GM19463 (cell line): ENCODE measurements at regions not wholly inside any gene's neighbourhood (a gene's known extent, or its start where the extent isn't known, plus 50 kb on each side); places are given as distances from the start of the nearest gene placed in this dataset.
"Not testable (repeated sequence)": the region's sequence is repeated elsewhere in the genome, so short reads cannot be mapped to it uniquely, and the experiment has no call there.

ENCODE experiments used
- ATAC-seq: cut with Tn5 transposase; IDR thresholded peaks from one replicate; pipeline ENCODE4 v1.9.1; 2021; ENCODE audit warnings: mild to moderate bottlenecking, moderate library complexity; ENCODE audit not compliant: unreplicated experiment

GRCh38 chr4:115678425-115678941, 565.1 kb upstream of the NDST4 start:
- no peak for ATAC-seq

DNA sequence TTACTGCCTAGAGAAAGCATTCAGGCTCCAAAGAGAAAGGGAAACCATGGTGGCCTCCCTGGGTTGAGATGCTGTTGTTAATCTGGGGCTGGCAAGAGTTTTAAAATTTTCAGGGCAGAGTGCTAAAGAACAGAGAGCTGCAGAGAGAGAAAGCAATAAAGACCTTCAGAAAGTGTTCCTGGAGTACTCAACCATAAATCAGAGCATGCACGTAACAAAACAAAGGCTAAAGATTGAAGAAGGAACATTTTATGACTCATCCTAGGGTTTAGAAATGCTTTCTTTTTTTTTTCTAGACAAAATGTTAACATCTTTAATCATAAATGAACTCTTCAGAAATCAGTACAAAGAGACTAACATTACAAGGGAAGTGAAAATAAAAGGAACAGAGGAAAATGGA, 562.3 kb upstream of the NDST4 start:
- ATAC-seq: no peak

- ATAC-seq: no peak
Observed at GRCh38 chr4:115674485-115674884, 561.1 kb upstream of the NDST4 start.

- no peak for ATAC-seq
Observed at GRCh38 chr4:115671581-115671980, 558.2 kb upstream of the NDST4 start.

DNA sequence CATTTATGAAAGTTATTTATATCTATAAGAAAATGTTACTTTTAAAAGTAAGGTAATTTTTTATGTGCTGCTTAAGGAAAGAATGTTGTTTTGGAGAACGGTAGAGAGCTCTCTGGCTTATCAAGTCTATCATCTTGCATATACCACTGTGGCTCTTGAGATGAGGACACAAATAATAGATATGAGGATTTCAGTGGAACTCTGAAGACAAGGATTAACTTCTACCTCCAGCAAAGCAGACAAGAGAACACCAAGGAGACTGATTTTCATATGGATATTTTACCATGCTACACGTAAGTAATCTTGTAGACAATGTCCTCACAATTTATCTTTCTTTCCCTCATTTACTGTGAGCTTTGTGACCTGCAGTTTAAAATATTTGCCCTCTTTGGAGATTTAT, 557.5 kb upstream of the NDST4 start:
- no peak for ATAC-seq

DNA sequence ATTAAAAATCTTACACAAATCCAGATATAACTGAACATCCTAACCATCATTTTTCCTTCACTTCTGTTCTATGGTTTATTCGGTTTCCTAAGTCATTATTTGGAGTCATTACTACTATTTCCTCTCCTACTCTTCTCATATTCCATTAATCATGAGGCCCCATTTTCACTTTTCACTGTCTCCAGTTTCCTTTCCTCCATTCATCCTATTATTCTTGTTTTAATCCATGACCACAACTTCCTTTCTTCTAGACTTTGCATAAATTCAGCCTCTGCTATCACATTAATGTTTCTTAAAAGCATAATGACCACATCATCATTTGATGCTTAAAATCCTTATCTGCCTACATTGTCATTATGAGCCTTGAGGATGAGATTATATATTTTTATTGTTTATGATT, 555.0 kb upstream of the NDST4 start:
- no peak for ATAC-seq

DNA sequence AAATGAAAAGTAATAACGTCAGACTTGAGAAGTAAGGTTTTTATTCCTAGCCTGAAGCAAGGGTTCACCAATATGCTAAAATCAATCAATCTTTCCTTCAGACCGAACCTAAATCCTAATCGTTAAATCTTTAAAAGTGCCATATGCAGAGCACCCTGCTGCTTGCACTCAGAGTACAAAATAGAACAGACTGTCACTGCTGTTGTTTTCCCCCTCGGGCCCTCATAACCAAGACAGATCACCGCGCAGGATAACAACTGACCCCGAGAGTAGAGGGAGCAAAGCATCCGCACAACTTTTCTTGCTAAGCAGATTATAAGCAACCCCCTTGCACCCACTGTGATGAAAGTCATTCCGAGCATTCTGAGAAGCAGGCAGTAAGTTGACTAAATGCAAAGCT, 550.9 kb upstream of the NDST4 start:
- ATAC-seq: no peak

GRCh38 chr4:115660465-115660864, 547.0 kb upstream of the NDST4 start:
- no peak for ATAC-seq

DNA sequence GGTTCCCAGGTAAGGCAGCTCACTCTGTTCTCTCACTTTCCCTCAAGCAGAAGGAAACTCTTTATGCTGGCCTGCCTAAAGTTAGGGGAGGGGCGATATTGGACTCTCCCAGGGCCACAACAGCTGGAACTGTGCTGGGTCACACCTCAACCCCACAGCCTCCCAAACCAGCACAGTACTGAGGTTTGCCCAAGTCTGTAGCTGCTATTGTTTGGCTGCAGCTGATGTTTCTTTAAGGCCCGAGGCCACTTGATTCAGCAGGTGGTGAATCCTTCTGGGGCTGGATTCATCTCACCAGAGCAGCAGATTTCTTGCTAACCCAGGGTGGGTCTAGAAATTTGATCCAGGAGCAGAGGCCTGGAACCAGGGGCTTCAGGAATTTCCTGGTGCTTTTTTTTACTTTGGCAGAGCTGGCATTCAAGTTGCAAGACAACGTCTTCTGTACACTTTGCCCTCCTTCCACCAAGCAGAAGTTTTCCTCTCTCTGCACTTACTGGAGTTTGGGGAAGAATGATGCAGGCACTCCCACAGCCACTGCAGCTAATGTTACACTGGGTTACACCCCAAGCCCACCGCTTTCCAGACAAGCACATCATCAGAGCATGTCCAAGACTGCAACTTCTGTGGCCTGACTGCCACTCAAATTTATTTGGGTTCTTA, 544.7 kb upstream of the NDST4 start:
- ATAC-seq: no peak

DNA sequence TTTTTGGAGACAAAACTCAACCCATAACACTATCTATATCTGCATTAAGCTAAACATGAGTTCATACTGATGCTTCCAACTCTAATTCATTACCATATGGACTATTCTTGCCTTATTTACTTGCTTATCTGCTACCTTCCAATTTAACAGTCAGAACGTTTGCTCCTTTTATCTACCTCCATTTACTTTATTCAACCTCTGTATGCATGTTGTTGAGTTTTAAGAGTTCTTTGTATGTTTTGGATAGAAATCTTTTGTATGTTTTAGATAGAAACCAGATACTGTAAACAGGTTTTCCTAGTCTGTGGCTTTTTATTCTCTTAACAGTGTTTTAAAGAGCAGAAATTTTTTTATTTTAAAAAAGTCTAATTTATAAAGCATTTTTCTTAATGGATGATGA, 542.2 kb upstream of the NDST4 start:
- ATAC-seq: no peak

- ATAC-seq: no peak
Observed at GRCh38 chr4:115648786-115649185, 535.4 kb upstream of the NDST4 start.

DNA sequence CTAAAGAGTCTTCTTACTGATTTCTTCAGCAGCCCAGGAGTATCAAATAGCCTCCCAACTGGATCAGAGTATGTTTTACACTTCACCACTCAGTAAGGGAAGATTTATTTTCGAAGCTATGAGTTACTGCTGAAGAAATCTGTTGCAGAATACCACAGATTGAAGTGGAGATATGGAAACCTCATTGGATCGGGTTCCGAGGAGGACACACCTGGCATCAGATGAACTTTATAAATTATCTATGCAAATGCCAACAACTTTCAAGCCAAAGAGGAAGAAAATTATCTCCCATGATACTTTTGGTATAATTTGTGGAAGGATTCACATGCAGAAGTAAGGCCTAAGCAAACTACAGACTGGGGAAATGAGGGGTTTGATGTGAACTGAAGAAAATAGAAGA, 515.9 kb upstream of the NDST4 start:
- no peak for ATAC-seq

DNA sequence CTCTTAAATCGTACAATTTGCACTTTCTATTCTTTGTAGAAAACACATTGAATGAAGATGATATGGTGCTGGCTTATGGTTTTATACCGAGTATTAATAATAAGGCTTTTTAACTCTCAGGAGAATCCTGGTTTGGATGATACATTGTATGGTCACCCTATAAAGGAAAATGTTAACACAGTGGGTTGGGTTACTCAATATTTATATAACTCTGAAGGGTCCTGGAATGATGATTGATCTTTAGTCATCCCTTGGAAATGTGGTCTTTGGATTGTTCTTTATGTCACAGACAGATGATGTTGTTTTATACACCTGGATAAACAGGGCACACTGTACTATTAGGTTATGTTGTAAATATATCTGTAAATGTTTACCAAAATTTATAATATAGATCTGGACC, 496.2 kb upstream of the NDST4 start:
- no peak for ATAC-seq

DNA sequence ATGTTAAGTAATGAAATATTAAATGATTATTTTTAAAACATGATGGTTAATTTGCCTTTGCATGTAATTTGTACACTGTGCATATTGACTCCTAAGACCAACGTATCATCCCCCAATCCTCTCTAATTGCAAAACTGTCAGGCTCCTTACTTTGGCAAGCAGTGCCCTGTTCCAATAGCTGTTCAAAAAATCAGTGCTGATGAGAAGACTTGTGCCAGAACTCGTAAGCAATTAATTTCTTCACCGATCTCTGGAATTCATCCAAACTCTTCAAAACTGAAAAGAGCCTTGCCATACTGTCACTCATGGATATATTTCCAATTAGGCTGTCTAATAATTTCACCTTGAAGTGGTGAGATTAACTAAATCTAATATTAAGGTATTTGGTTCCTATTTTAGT, 493.9 kb upstream of the NDST4 start:
- ATAC-seq: no peak

DNA sequence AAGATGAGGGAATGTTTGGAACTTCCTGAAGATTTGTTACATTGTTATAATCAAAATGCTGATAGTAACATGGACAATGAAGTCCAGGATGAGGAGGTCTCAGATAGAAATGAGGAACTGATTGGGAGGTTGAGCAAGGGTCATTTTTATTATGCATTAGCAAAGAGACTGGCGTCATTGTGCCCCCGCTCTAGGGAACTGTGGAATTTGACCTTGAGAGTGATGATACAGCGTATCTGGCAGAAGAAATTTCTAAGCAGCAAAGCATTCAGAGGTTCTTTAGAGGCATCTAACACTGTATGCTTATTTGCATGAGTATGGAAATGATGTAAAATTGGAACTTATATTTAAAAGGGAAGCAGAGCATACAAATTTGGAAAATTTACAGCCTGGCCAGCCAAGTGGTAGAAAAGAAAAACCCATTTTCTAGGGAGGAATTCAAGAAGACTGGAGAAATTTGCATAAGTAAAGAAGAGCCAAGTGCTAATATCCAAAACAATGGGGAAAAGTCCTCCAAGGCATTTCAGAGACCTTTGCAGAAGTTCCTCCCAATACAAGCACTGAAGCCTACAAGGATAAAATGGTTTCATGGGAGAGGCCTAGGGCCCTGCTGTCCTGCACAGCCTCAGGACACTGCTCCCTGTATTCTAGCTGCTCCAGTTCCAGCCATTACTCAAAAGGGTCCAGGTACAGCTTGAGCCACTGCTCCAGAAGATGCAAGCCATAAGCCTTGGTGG, 483.0 kb upstream of the NDST4 start:
- ATAC-seq: no peak

GRCh38 chr4:115580901-115581300, 467.5 kb upstream of the NDST4 start:
- no peak for ATAC-seq

DNA sequence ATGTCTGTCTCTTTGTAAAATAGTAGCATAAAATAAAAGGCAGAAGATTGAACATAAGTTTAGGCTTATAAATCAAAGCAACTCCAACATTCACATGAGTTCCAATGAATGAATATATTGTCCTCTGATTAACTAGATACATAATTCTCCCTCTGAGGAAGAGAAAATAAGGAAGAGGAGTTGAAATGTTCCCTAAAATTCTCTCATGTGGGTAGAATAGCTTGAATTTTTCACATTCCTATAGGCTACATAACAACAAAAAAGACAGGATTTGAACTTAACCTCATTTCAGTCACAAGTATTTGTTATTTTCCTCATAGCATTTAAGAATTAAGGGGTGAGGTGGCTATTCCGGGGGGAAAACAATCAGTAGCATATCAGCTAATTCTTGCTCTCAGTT, 462.4 kb upstream of the NDST4 start:
- no peak for ATAC-seq

- ATAC-seq: no peak
Observed at GRCh38 chr4:115562506-115562905, 449.1 kb upstream of the NDST4 start.

DNA sequence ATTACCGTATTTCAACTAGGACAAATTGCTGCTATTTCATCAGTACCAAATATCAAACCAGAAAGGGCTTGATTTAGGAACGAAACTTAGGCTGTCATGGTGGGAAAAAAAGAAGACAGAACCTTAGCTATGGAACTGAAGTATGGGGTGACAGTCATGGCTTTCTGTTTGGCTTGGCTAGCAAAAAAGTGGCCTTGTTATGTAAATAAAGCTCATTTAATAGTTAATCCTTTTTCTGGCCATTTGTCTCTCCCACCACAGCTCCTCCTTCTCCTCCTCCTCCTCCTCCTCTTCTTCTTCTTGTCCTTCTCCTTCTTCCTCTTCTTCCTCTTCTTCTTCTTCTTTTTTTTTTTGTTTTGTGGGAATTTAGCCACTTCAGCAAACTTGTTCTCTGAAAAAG, 434.7 kb upstream of the NDST4 start:
- ATAC-seq: no peak

- ATAC-seq: no peak
Observed at GRCh38 chr4:115537387-115537786, 424.0 kb upstream of the NDST4 start.

- ATAC-seq: no peak
Observed at GRCh38 chr4:115529126-115529525, 415.7 kb upstream of the NDST4 start.

GRCh38 chr4:115519476-115519875, 406.1 kb upstream of the NDST4 start:
- ATAC-seq: not testable (repeated sequence)

GRCh38 chr4:115515772-115516171, 402.4 kb upstream of the NDST4 start:
- ATAC-seq: peak; percentile 99
